HCT116 (cell line): ENCODE measurements at regions not wholly inside any gene's neighbourhood (a gene's known extent, or its start where the extent isn't known, plus 50 kb on each side); places are given as distances from the start of the nearest gene placed in this dataset.

Experiments used
- ATAC-seq: fragments of 200-7000 bp; cut with Tn5 transposase; 2 replicates; pipeline ENCODE4 v1.9.1; 2020; ENCODE audit warnings: mild to moderate bottlenecking, moderate library complexity
- BruUV-seq: library from RNA; stranded (reverse); fragments of 400-500 nt; replicated peaks from 2 replicates; lab custom pipeline; 2021; lab: Mats Ljungman, UMichigan
- CTCF ChIA-PET: fragments of 300-600 bp; sonication (Branson Sonifier 250); formaldehyde crosslinking; loops from one replicate; lab custom pipeline; 2021; ENCODE audit warnings: antibody characterized with exemption; lab: Charles Lee
- POLR2A ChIA-PET: fragments of 300-600, 350-600 bp; sonication (Branson Sonifier 250); formaldehyde crosslinking; loops from one replicate; lab custom pipeline; 2021; ENCODE audit warnings: antibody characterized with exemption; lab: Charles Lee
- RAD21 ChIA-PET, 2 experiments: fragments of 300-600 bp; sonication (Branson Sonifier 250); formaldehyde crosslinking; loops; one replicate each; lab custom pipeline; 2023; ENCODE audit warnings: low total read pairs in 2 of 2; ENCODE audit not compliant: uncharacterized antibody in 2 of 2, unreplicated experiment in 2 of 2, low non-redundant PET in 1 of 2; lab: Charles Lee
- DNase-seq: peaks from one replicate; pipeline ENCODE4 v3.0.0-alpha.2; 2010; ENCODE audit warnings: low read depth, low spot score
- H2AFZ ChIP-seq: fragments of 200-600 bp; shearing (Covaris generic), sonication (generic); 2 replicates; pipeline ENCODE4 v1.6.1; 2017; ENCODE audit warnings: low read depth, mixed run types, mixed read lengths, antibody characterized with exemption, low read length; ENCODE audit not compliant: poor library complexity, severe bottlenecking
- H3K27ac ChIP-seq: 2 replicates; pipeline ENCODE4 v1.5.1; 2012; ENCODE audit warnings: low read depth, low read length
- H3K27me3 ChIP-seq: fragments of 200-600 bp; sonication (generic); 2 replicates; pipeline ENCODE4 v1.6.1; 2016; ENCODE audit warnings: mixed run types, low read length, mixed read lengths; ENCODE audit not compliant: insufficient read depth
- H3K36me3 ChIP-seq, 2 experiments: fragments of 200-500 bp in 1 of 2; fragments of 200-600 bp in 1 of 2; sonication (Bioruptor generic) in 1 of 2; sonication (generic) in 1 of 2; 2 replicates each; pipeline versions ENCODE4 v1.5.1 to v1.6.1; 2014 to 2016; ENCODE audit warnings: low read length in 2 of 2, inconsistent platforms in 1 of 2, mixed read lengths in 1 of 2, mixed run types in 1 of 2; ENCODE audit not compliant: insufficient read depth in 2 of 2, control insufficient read depth in 1 of 2
- H3K4me1 ChIP-seq, 2 experiments: fragments of 200-600 bp in 1 of 2; sonication (generic) in 1 of 2; 2 replicates each; pipeline versions ENCODE4 v1.5.1 to v1.6.1; 2012 to 2017; ENCODE audit warnings: low read length in 2 of 2, inconsistent platforms in 1 of 2, mild to moderate bottlenecking in 1 of 2, mixed read lengths in 1 of 2, mixed run types in 1 of 2, moderate library complexity in 1 of 2; ENCODE audit not compliant: insufficient read depth in 2 of 2, control insufficient read depth in 1 of 2
- H3K4me2 ChIP-seq: fragments of 200-600 bp; sonication (generic); 2 replicates; pipeline ENCODE4 v1.6.1; 2017; ENCODE audit warnings: mixed run types, low read length, mixed read lengths
- H3K4me3 ChIP-seq, 2 experiments: fragments of 200-600 bp in 1 of 2; sonication (generic) in 1 of 2; replicated peaks in 1 of 2; 2 replicates each; pipeline ENCODE4 v1.5.1; 2011 to 2016; ENCODE audit warnings: low read length in 2 of 2, control low read depth in 1 of 2, low read depth in 1 of 2, mild to moderate bottlenecking in 1 of 2, mixed read lengths in 1 of 2, mixed run types in 1 of 2
- H3K79me2 ChIP-seq: fragments of 200-600 bp; sonication (generic); 2 replicates; pipeline ENCODE4 v1.6.1; 2017; ENCODE audit warnings: mild to moderate bottlenecking, mixed run types, low read length, moderate library complexity, mixed read lengths; ENCODE audit not compliant: insufficient read depth
- H3K9ac ChIP-seq: fragments of 200-600 bp; sonication (generic); 2 replicates; pipeline ENCODE4 v1.6.1; 2016; ENCODE audit warnings: low read length, mixed read lengths
- H3K9me2 ChIP-seq: fragments of 200-600 bp; sonication (generic), shearing (Covaris generic); 2 replicates; pipeline ENCODE4 v1.6.1; 2017; ENCODE audit warnings: mixed run types, mild to moderate bottlenecking, moderate library complexity; ENCODE audit not compliant: insufficient read depth
- H3K9me3 ChIP-seq, 2 experiments: fragments of 200-500 bp in 1 of 2; fragments of 200-600 bp in 1 of 2; sonication (Bioruptor generic) in 1 of 2; sonication (generic) in 1 of 2; 2 replicates each; pipeline ENCODE4 v1.6.1; 2014 to 2017; ENCODE audit warnings: low read length in 2 of 2, mixed read lengths in 2 of 2, inconsistent platforms in 1 of 2, low read depth in 1 of 2, mild to moderate bottlenecking in 1 of 2, mixed run types in 1 of 2, moderate library complexity in 1 of 2; ENCODE audit not compliant: control insufficient read depth in 1 of 2, insufficient read depth in 1 of 2
- H4K20me1 ChIP-seq: fragments of 200-600 bp; sonication (generic), shearing (Covaris generic); 2 replicates; pipeline ENCODE4 v1.6.1; 2017; ENCODE audit warnings: mixed run types, mild to moderate bottlenecking, moderate library complexity; ENCODE audit not compliant: insufficient read depth
- CEBPB ChIP-seq: IDR thresholded peaks from 2 replicates; pipeline ENCODE4 v1.6.1; 2012; ENCODE audit warnings: low read depth
- ELF1 ChIP-seq: IDR thresholded peaks from 2 replicates; pipeline ENCODE4 v1.6.1; 2012; ENCODE audit warnings: low read depth, borderline replicate concordance
- EZH2 ChIP-seq: fragments of 200-600 bp; sonication (generic); IDR thresholded peaks from 2 replicates; pipeline ENCODE4 v1.6.1; 2017; ENCODE audit warnings: antibody characterized with exemption, mixed run types
- EZH2phosphoT487 ChIP-seq: fragments of 200-600 bp; IDR thresholded peaks from 2 replicates; pipeline ENCODE4 v1.6.1; 2018; ENCODE audit warnings: antibody characterized with exemption, borderline replicate concordance
- FOSL1 ChIP-seq: IDR thresholded peaks from 2 replicates; pipeline ENCODE4 v1.6.1; 2012; ENCODE audit warnings: low read depth
- JUND ChIP-seq: IDR thresholded peaks from 2 replicates; pipeline ENCODE4 v1.6.1; 2012
- POLR2A ChIP-seq: IDR thresholded peaks from 2 replicates; pipeline ENCODE4 v1.7.0; 2011; ENCODE audit warnings: borderline replicate concordance; ENCODE audit not compliant: insufficient read depth, insufficient read length; ENCODE audit errors: extremely low read depth
- RAD21 ChIP-seq: IDR thresholded peaks from 2 replicates; pipeline ENCODE4 v1.6.1; 2012; ENCODE audit warnings: low read depth, mild to moderate bottlenecking
- SIN3A ChIP-seq: IDR thresholded peaks from 2 replicates; pipeline ENCODE4 v1.6.1; 2012; ENCODE audit warnings: low read depth
- SP1 ChIP-seq: IDR thresholded peaks from 2 replicates; pipeline ENCODE4 v1.6.1; 2012; ENCODE audit warnings: low read depth
- SRF ChIP-seq: IDR thresholded peaks from 2 replicates; pipeline ENCODE4 v1.6.1; 2012; ENCODE audit warnings: low read depth
- YY1 ChIP-seq: IDR thresholded peaks from 2 replicates; pipeline ENCODE4 v1.6.1; 2011; ENCODE audit warnings: low read length, low read depth, moderate library complexity, mild to moderate bottlenecking; ENCODE audit not compliant: insufficient replicate concordance; ENCODE audit errors: extremely low read depth
- ZFX ChIP-seq: fragments of 450-650 bp; IDR thresholded peaks from 2 replicates; pipeline ENCODE4 v1.6.1; 2017
- intact Hi-C: fragments of 100-400 bp; cut with micrococcal nuclease; formaldehyde crosslinking; loops from 2 replicates; pipeline ENCODE4 v1.10.0; 2022
- TF ChIP-seq, protein P1 (sequence below): IDR thresholded peaks from 2 replicates; pipeline ENCODE4 v1.6.1; 2012
- TF ChIP-seq, protein P2 (sequence below): IDR thresholded peaks from 2 replicates; pipeline ENCODE4 v1.6.1; 2012; ENCODE audit warnings: low read depth
- TF ChIP-seq, protein P3 (sequence below), 3 experiments: fragments of 200-600 bp in 1 of 3; sonication (generic) in 1 of 3; IDR thresholded peaks in 2 of 3; conservative IDR thresholded peaks in 1 of 3; 2 replicates each; pipeline ENCODE4 v1.5.1; 2012 to 2017; ENCODE audit warnings: low read depth in 2 of 3, low read length in 2 of 3, antibody characterized with exemption in 1 of 3, borderline replicate concordance in 1 of 3, control low read depth in 1 of 3, mild to moderate bottlenecking in 1 of 3, mixed read lengths in 1 of 3, mixed run types in 1 of 3, moderate library complexity in 1 of 3; ENCODE audit not compliant: insufficient read depth in 1 of 3

DNA sequence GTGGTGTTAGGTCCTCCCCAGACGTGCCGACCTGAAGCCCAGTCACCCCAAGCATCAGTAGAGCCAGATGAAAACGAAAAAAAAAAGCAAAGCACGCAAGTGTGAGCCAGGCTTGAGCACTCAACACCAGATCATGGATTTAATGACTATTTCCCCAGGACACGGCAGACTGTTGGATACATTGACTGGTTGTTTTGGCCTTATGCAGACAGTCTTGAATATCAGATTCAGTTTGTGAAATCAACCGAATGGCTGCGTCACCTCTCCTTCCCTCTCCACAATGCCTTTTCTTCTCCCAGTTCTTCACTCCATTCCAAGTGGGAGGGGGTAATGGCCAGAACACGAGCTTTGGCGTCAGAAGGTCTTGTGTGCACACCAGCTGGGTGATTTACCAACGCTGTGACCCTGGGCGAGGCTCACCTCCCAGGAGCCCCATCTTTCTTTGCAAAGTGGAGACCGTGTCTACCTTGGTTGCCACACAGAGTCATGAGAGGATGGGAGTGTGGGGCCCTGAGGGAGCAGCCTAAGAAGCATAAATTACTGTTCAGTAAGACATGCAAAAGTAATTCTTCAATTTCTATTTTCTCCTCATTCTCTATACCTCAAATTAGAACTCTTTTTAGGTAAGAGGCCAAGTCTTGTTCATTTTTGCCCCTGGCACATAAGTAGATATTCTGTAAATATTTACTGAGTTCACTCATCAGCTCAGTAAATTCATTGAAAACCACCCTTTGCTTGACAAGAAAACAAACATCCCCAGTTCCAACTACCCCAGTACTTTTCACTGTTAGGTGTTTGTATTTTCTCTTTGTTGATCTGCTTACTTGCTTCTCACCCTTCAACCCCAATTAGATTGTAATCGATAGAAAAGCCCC is 181.1 kb upstream of the COPS8 start (continued):
- TF ChIP-seq, protein P1, sequence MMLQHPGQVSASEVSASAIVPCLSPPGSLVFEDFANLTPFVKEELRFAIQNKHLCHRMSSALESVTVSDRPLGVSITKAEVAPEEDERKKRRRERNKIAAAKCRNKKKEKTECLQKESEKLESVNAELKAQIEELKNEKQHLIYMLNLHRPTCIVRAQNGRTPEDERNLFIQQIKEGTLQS = no peak
- TF ChIP-seq SP1 = no peak
- TF ChIP-seq RAD21 = no peak
- TF ChIP-seq ZFX = no peak
- TF ChIP-seq, protein P2, sequence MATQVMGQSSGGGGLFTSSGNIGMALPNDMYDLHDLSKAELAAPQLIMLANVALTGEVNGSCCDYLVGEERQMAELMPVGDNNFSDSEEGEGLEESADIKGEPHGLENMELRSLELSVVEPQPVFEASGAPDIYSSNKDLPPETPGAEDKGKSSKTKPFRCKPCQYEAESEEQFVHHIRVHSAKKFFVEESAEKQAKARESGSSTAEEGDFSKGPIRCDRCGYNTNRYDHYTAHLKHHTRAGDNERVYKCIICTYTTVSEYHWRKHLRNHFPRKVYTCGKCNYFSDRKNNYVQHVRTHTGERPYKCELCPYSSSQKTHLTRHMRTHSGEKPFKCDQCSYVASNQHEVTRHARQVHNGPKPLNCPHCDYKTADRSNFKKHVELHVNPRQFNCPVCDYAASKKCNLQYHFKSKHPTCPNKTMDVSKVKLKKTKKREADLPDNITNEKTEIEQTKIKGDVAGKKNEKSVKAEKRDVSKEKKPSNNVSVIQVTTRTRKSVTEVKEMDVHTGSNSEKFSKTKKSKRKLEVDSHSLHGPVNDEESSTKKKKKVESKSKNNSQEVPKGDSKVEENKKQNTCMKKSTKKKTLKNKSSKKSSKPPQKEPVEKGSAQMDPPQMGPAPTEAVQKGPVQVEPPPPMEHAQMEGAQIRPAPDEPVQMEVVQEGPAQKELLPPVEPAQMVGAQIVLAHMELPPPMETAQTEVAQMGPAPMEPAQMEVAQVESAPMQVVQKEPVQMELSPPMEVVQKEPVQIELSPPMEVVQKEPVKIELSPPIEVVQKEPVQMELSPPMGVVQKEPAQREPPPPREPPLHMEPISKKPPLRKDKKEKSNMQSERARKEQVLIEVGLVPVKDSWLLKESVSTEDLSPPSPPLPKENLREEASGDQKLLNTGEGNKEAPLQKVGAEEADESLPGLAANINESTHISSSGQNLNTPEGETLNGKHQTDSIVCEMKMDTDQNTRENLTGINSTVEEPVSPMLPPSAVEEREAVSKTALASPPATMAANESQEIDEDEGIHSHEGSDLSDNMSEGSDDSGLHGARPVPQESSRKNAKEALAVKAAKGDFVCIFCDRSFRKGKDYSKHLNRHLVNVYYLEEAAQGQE = no peak
- no peak for TF ChIP-seq CEBPB
- TF ChIP-seq EZH2 = no peak
- no peak for TF ChIP-seq SIN3A
- TF ChIP-seq FOSL1 = no peak
- TF ChIP-seq EZH2phosphoT487 = no peak
- no peak for TF ChIP-seq SRF

DNA sequence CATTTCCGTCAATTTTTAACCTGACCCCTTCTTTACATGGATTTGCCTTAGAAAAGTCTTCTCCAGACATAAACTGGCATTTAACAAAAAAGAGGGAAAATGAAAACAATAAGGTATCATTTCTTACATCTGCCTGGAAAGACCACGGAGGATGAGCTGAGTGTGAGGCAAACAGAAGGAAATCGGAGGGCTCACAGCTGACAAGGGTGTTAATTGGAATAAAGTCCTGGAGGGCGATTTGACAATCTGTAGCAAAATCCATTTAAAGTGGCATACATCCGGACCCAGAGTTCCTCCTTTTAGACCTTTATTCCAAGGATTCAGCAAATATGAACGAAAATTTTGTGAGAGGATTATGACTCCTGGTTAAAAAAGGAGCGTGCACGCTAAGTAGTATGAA is 179.7 kb upstream of the COPS8 start:
- BruUV-seq = no TSS peak
- no peak for ATAC-seq

More for the DNA sequence above, 179.7 kb upstream of the COPS8 start:
- Histone ChIP-seq H3K9me3 (no peaks in the 10 kb centered on the region), H3K9ac (no peak overlapping the region), H3K27ac (no peak overlapping the region), H3K36me3 (no peaks in the 10 kb centered on the region)
- POLR2A ChIA-PET = no interaction called here
- TF ChIP-seq SIN3A = no peak
- TF ChIP-seq CEBPB = no peak
- TF ChIP-seq JUND = no peak
- no peak for TF ChIP-seq RAD21
- TF ChIP-seq YY1 = no peak
- no peak for TF ChIP-seq SRF
- TF ChIP-seq ELF1 = no peak
- TF ChIP-seq, protein P3, sequence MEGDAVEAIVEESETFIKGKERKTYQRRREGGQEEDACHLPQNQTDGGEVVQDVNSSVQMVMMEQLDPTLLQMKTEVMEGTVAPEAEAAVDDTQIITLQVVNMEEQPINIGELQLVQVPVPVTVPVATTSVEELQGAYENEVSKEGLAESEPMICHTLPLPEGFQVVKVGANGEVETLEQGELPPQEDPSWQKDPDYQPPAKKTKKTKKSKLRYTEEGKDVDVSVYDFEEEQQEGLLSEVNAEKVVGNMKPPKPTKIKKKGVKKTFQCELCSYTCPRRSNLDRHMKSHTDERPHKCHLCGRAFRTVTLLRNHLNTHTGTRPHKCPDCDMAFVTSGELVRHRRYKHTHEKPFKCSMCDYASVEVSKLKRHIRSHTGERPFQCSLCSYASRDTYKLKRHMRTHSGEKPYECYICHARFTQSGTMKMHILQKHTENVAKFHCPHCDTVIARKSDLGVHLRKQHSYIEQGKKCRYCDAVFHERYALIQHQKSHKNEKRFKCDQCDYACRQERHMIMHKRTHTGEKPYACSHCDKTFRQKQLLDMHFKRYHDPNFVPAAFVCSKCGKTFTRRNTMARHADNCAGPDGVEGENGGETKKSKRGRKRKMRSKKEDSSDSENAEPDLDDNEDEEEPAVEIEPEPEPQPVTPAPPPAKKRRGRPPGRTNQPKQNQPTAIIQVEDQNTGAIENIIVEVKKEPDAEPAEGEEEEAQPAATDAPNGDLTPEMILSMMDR (IDR thresholded peaks at IDR 0.05 in 2 of 3, conservative IDR thresholded peaks at IDR 0.05 in 1 of 3; ENCODE audit: borderline replicate concordance in 1 of 3, insufficient read depth in 1 of 3, low read depth in 2 of 3, low read length in 2 of 3) = no peak
- TF ChIP-seq POLR2A = no peak
- no peak for TF ChIP-seq ZFX
- TF ChIP-seq, all 23 proteins: peak for 0
- Histone ChIP-seq H3K27me3 (peaks cover 80% of the 10 kb centered on the region), H3K9me2 (no peaks in the 10 kb centered on the region), H3K79me2 (no peaks in the 10 kb centered on the region), H3K4me3 (no peak overlapping the region), H3K4me1 (no peaks in the 10 kb centered on the region), H3K4me2 (no peak overlapping the region), H2AFZ (no peak overlapping the region), H4K20me1 (no peaks in the 10 kb centered on the region)
- ChIA-PET CTCF (no interaction called here), RAD21 (no interaction called here)
- intact Hi-C loops = no loop called here
- no peak for DNase-seq
